ENCODE measurements at regions not wholly inside any gene's neighbourhood (a gene's known extent, or its start where the extent isn't known, plus 50 kb on each side); places are given as distances from the start of the nearest gene placed in this dataset.

DNA sequence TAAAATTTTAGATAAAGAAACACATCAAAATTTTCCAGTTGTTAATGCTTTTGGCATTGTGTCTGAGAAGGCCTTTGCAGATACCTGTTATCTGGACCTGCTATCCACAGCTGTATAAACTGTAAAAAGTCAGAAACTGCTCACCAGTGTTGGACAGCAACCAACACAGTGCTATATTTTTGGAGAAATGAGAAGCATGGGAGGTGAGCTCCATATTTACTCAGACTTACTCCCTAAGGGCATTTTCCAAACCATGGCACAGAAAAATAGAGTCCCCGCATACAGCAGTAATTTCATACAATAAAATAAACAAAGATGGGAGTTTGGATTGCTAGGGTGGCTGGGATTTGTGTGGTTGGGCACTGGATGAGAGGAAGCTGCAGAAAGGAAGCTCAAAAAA lies 136.3 kb upstream of the GLI3 start:
- no peak for DNase-seq (ENCODE audit: low spot score)

DNA sequence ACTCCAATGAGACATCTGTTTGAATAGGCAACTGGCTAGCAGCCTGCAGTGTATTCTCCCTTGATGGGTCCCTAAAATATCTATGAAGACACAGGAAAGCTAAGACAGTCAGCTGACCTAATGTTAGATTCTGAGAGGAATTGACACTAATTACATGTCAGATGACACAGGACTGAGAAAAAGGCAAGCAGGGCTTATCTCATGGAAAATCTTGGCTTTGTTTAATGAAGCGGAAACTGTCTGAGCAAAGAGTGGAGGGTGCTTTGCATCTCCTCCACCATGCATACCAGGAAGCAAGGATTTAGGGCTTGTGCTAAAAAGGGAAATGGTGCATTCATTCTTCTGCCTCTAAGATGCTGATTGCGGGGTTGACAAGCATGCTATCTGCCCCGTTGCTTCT lies 135.5 kb upstream of the GLI3 start:
- no peak for DNase-seq (ENCODE audit: low spot score)

More for the DNA sequence above, 136.3 kb upstream of the GLI3 start:
- intact Hi-C loops (cut with DNase I) = no loop called here

DNA sequence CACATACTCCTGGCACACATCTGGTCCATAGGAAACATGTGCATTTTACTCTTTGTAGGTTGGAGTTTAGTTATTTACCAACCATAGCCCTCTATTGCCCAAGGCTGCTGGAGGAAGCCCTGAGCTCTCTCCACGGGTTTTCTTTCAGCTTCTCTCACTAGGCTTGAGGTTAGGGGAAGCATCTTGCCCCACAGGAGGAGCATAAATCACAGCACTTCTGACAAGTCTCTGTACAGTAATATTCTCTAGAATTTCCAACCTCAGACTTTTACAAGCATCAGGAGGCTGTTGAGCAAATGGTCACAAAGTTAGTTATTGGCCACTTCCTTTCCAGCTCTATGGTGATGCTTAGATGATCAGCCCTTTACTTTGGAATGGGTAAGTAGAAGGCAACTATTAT lies 122.9 kb upstream of the GLI3 start:
- DNase-seq (ENCODE audit: low spot score) = no peak
- intact Hi-C loops (cut with DNase I) = no loop called here

More for the DNA sequence above, 135.5 kb upstream of the GLI3 start:
- intact Hi-C loops (cut with DNase I) = no loop called here

DNA sequence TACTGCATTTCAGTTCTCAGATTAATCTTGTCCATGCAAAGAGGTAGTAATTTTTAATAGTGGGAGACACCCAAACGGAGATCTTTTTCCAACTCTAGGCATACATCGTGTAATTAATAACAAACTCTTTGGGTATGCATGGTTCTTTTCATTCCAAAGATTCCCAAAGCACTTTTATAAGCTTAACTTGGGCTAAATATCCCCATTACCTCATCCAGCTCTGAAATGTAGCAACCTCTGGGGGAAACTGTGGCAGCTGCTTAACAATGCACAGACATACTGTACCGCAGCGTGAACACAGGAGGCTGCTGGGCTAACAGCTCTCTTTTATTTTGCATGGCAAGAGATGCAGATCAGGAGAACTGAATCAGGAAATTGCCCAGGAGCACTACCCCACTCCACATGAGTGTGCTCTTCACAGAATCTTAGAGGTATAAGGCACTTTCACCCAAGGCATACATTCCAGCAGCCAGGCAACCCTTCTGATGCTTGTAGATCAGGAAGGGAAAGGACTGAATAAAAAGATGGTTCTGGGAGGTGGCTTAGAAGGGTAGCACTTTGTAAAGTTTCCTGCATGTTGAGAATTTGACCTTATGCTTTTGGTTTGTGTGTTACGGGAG lies 114.4 kb upstream of the GLI3 start:
- intact Hi-C loops (cut with DNase I) = no loop called here
- no peak for DNase-seq (ENCODE audit: low spot score)

DNA sequence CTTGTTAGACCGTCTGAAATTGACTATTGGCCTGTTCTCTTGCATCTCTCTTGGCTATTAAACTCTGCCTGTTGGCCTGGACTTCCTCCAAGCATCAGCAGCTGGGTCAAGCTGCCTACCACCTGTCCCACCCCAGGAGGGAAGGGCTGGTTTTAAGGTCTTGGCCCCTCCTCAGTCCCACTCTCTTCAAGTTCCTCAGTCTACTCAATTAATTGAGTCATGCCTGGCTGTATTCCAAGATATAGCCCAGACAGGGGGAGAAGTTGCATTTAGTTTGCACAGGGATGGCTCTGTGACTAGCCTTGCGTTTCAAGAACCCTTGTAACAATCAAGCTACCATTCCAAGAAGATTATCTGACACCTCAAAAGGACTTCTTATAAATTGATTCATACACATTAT lies 113.8 kb upstream of the GLI3 start:
- DNase-seq (ENCODE audit: low spot score) = no peak
- intact Hi-C loops (cut with DNase I) = no loop called here

DNA sequence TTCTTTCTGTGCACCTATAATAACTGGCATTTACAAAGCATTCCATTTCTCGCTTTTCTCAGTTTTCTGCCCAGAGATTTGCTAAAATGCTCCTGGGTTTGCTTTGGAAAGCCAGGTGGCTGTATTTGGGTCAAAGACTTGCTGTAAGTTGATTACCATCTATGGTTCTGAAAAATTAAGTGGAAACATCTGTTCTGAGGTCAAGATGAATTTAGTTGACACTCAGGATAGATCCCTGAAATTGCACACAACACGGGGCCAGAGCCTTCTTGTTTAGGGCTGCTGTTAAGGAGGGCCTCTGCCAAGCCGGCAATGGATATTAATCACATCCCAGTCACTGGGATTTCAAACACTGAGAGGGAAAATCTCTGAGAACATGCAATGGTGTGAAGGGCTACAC lies 111.6 kb upstream of the GLI3 start:
- intact Hi-C loops (cut with DNase I) = no loop called here
- no peak for DNase-seq (ENCODE audit: low spot score)

DNA sequence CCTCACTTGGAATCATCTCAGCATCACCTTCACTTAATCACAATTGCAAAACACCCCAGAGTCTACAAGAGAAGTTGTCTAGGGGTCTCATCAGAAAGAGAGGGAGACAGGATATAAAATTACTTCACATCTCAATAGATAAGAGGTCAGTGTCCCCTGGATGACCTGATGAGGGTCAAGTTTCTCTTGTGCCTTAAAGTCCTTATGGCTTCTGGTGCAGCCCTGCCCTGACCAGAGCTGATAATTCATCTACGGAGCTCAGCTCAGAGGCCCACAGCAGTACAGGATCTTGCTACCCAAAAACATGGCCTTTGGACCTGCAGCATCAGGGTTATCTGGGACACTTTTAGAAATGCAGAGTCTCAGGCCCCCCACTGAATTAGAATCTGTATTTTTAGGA lies 111.1 kb upstream of the GLI3 start:
- DNase-seq (ENCODE audit: low spot score) = no peak
- intact Hi-C loops (cut with DNase I) = no loop called here

DNA sequence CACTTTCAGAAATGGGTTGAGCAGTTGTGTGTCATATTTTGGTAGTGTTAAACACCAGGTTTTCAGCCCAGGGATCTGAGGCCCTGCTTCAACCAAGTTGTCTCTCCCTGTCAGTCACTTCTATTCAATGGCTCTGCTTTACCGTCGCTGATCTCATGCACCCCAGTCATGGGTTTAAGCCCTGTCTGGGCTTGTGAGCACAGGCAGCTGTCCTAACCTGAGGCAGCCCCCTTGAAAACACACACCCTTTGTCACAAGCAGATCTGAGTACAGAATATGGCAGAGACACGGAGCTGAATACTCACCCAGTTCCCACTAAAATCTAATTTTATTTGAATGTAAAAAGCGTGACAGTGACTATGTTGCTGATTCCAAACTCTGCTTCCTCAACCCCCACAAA lies 110.6 kb upstream of the GLI3 start:
- intact Hi-C loops (cut with DNase I) = no loop called here

DNA sequence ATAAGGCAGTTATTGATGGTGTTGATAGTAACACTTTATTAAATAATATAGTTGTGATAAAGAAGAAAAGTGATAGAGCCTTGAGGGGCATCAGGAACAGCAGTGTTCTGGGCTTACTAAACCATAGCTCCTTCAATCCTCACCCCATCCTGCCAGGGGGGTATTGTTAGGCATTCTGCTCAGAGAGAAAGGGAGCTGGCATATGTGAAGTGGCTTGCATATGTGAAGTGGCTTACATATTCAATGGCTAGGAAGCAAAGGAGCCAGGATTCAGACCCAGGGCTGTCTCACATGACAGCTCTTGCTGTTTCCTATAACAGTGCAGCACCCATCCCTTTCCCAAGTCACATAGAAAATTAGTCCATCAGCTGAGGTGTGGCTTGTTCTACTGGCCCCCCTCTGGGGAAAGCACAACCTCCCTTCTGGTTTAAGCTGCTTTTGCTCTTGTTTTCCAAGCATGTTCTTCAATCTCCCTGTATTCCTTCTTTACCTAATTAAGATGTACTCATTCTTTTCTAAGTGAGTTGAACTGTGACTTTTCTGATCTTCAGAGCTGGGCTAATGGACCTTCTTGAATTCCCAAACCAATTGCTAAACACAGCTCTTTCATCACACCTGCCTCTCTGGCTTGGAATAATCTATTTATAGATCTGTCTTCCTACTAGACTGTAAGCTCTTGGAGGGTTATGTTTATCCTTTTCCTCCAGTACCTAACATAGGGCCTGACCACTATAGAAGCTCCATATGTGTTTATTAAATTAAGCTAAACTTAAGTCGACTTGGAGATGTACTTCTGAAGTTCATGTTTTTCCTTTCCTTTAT lies 108.7 kb upstream of the GLI3 start:
- intact Hi-C loops (cut with DNase I) = no loop called here

More for the DNA sequence above, 110.6 kb upstream of the GLI3 start:
- no peak for DNase-seq (ENCODE audit: low spot score)

DNA sequence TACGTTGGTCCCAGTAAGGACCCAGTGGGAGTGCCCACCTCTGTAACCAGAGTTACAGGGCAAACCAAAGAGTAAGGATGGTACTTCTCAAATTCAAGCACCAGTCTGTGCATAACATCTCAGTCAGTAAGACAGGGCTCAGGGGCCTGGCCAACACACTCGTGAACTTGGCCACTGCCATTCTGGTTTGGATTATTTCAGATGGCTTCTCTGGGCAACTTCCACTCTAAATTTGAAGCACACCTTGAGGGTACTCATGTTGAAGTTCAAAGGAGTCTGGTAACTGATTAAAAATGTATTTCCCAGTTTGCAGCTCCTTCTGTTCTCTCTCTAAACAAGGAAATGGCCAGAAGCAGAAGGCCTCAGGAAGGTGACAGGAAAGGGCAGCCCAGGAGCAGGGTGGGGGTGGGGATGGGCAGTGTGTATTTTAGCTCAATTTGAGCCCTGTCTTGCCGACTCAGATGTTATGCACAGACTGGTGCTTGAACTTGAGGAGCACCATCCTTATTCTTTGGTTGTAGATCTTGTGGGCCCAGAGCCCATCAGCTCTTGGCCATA lies 107.3 kb upstream of the GLI3 start:
- intact Hi-C loops (cut with DNase I) = no loop called here

More for the DNA sequence above, 108.7 kb upstream of the GLI3 start:
- DNase-seq (ENCODE audit: low spot score) = no peak

DNA sequence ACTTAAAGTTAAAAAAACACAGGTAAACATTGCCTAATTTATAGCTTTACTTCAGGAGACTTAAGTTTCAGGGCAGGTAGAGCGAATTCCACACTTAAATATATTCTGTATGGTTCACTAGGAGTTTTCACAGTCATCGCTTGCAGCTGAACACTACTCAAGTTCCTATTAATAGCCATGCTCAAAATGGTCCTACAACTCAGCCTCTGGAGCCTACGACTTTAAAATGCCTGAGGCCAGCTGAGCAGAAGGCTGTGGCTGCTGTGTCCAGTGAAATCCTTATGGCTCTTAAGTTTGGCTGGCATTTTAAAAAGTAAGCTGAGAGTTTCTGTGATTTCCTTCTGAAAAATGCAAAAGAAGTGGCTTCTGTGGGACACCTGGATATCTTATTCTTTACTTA lies 105.4 kb upstream of the GLI3 start:
- no peak for DNase-seq (ENCODE audit: low spot score)
- intact Hi-C loops (cut with DNase I) = no loop called here

More for the DNA sequence above, 107.3 kb upstream of the GLI3 start:
- no peak for DNase-seq (ENCODE audit: low spot score)

DNA sequence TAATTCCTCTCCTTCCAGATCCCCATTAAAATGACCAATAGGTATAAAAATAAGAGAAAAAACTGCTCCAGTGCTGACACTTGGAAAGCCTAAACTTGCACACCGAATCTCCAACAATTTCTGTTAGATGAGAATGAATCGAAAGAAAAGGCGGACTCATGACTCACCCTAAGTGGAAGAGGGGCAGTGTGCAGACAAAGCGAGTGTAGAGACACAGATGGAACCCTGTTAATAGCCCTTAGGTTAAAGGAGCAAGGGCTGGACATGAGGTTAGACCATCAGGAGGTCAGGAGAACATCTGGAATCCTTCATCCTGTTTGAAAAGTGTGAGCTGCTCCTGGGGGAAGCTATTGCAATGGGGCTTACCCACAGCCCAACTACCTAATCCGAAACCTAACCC lies 103.4 kb upstream of the GLI3 start:
- DNase-seq (ENCODE audit: low spot score) = no peak
- intact Hi-C loops (cut with DNase I) = no loop called here

DNA sequence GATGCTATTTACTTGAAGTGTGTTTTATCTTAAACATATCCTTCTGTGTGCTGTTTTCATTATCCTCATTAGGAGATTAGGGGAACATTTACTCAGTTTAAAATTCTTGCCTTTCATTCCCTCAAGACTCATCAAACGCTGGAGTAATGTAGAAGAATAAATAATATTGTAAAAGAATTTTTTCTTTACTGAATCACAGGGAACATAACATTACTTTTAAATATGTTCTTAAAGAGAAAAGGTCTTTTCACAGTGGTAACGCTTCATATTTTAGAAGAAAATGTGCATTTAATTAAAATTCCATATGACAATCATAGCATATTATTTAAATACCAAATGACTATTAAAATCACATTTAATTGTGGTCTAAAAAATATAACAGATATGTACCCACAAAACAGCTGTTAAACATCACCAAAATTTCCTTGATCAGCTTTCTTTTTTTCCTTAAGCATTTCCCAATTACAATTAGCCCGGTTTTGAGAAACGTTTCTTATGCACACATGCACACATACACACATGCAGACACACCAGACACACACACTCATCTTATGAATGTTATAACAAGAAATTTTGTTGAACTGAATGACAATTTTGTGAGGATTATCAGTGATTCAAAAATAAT lies 102.0 kb upstream of the GLI3 start:
- intact Hi-C loops (cut with DNase I) = no loop called here
- DNase-seq (ENCODE audit: low spot score) = no peak

DNA sequence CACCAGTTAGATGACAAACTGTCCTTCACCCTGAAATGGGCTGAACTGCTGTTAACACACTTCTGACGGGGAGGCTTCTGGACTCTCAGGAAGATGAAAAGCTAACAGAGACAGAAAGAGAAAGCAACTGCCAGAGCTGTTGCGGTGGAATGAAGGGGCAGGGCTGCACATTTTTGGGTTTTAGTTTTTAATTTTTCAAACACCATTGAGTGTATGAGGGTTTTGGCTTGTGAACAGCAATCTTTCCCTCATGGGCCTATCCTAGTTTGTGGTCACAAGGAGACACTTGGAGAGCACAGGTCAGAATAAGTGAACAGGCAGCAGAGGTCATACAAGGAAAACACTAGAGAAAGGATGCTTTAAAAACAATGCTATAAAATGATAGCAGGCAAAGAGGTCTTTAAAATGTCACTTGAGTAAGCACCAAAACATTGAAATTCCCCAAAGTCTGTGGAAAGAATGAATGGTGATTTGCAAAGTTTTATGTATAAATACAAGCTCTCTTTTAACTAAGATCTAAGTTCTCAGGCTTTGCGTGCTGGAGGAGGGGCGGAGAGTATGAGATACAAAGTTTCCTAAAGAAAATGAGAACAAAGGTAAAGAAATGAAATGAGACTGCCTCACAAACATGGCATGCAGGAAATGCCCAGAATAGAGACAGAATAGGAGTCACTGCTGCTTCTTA lies 101.4 kb upstream of the GLI3 start:
- intact Hi-C loops (cut with DNase I) = no loop called here
- DNase-seq (ENCODE audit: low spot score) = no peak

DNA sequence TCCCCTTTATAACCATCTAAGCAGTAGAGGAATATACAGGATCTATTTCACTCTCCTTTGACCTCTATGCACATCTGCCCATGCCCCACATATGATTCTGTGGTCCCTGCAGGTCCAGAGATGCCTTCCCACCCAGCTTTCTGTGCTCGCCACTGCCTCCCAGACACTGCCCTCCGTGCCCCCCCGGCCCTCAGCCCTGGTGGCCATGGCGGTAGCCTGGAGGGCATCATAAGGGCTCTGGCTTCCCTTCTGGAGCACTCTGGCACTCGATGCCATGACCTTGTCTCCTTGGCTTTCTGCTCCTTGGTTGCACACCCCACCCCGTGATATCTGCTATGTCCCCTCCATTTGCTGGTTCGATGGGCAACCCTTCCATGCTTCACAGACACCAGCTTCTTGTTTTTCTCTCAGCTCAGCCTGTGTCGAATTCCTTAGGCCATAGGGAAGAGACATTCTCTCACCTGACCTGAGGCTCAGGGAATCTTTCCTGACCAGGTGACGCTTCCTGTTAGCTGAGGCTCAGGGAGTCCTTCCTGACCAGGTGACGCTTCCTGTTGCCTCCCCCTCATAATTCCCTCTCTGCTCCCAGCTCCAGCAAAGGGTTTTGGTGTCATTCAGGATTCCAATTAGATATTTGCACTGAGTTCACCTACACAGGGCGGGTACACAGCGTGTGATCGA lies 100.4 kb upstream of the GLI3 start:
- DNase-seq (ENCODE audit: low spot score) = no peak
- intact Hi-C loops (cut with DNase I) = no loop called here

DNA sequence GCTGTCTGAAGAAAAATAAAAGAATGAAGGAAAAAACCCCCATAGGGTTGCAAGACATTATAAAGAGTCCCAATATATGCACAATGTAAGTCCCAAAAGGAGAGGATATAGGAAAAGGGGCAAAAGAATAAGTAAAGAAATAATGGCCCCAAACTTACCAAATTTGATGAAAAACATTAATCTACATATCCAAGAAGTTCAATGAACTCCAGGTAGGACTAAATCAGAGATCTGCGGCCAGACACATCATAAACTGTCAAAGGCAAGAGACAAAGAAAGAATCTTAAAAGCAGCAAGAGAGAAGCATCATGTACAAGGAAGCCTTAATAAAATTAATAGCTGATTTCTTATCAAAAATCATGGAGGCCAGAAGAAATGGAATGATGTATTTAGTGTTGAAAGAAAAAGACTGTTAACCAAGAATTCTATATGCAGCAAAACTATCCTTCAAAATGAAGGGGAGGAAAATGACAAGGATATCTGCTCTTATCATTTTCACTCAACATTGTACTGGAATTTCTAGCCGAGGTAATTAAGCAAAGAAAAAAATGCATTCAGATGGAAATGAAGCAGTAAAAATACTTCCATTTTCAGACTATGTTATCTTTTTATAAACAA lies 95.7 kb upstream of the GLI3 start:
- no peak for DNase-seq (ENCODE audit: low spot score)
- intact Hi-C loops (cut with DNase I) = no loop called here

DNA sequence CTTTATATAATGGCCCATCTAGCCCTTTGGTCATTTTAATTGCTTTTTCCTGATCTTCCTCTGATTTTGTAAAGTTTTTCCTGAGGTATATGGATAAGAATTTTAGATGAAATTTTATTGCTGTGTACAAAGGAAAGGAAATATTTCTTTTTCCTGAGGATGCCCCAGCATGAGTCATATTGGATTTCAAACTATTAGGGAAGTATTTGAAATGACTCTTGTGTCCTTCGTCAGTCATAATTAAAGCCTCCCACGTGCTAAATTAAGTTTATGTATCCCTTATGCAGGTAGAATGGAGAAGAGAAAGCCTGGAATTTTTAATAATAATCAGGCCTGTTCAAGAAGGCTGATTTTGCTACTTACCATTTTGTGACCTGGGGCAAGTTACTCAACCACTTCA lies 82.6 kb upstream of the GLI3 start:
- DNase-seq (ENCODE audit: low spot score) = no peak
- intact Hi-C loops (cut with DNase I) = no loop called here

DNA sequence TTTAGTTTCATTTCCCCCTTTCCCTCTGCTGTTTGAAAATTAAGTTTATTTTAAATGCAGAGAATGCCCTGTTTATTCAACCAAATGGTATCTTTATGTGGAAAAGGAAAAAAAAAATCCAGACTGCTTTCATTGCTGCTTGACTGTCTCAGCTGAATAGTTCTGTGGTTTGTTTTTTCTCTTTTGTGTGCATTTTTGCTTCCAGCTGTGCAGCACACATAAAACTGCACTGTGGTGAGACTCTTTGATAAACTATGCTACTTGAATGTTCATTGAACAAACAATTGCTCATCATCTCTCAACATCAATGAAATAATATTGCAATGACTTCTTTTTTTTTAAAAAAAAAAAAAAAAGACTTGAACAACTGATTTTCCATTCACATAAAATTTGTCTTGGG lies 78.6 kb upstream of the GLI3 start:
- intact Hi-C loops (cut with DNase I) = no loop called here

DNA sequence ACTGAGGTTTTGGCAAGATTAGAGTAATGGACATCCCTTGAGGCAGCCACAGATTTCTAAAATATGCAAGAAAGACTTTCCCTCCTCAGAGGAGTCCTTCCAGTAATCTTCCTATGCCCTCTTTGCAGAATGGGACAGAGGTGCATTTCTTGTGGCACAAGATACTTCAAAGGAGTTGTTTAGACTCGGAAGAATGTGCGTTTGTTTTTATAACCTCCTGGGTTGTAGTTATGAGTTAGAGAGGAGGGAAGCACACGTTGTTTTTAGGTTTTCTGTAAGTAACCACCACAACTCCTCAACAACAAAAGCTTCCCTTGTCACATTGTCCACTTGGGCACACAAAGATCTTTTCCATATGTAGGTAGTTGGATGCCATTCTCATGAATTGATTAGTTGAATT lies 78.1 kb upstream of the GLI3 start:
- no peak for DNase-seq (ENCODE audit: low spot score)
- intact Hi-C loops (cut with DNase I) = no loop called here

More for the DNA sequence above, 78.6 kb upstream of the GLI3 start:
- DNase-seq (ENCODE audit: low spot score) = no peak

Measured in posterior vena cava (tissue), 2 donors.